ENCODE measurements at regions not wholly inside any gene's neighbourhood (a gene's known extent, or its start where the extent isn't known, plus 50 kb on each side); places are given as distances from the start of the nearest gene placed in this dataset.

GRCh38 chr6:146878952-146879340, 280.2 kb downstream of the ADGB start:
- H3K4me3 ChIP-seq (ENCODE audit: low read depth, low read length), result no peak overlapping the region
- TF ChIP-seq MYC (IDR thresholded peaks at IDR 0.05; ENCODE audit: low read depth, low read length), result no peak
- no peak for TF ChIP-seq MAX (IDR thresholded peaks at IDR 0.05; ENCODE audit: low read depth, low read length)
- DNase-seq (ENCODE audit: low read depth), result peak; percentile 44

- H3K4me3 ChIP-seq (ENCODE audit: low read depth, low read length), result no peak overlapping the region
- no peak for TF ChIP-seq CTCF (IDR thresholded peaks at IDR 0.05; ENCODE audit: low read depth, low read length)
- no peak for DNase-seq (ENCODE audit: low read depth)
Measured at GRCh38 chr6:146879406-146880117, 280.8 kb downstream of the ADGB start.

- no peak for DNase-seq (ENCODE audit: low read depth)
- H3K4me3 ChIP-seq (ENCODE audit: low read depth, low read length), result no peak overlapping the region
- TF ChIP-seq CTCF (IDR thresholded peaks at IDR 0.05; ENCODE audit: low read depth, low read length), result no peak
Measured at GRCh38 chr6:146881228-146882181, 282.7 kb downstream of the ADGB start.

- DNase-seq (ENCODE audit: low read depth), result no peak
- no peak overlapping the region for H3K4me3 ChIP-seq (ENCODE audit: low read depth, low read length)
- TF ChIP-seq POLR2A (IDR thresholded peaks at IDR 0.05; ENCODE audit: extremely low read depth, insufficient read length) (no peak), CTCF (IDR thresholded peaks at IDR 0.05; ENCODE audit: low read depth, low read length) (no peak), MYC (IDR thresholded peaks at IDR 0.05; ENCODE audit: low read depth, low read length) (no peak), MAX (IDR thresholded peaks at IDR 0.05; ENCODE audit: low read depth, low read length) (no peak)
Measured at GRCh38 chr6:146883640-146884531, 285.1 kb downstream of the ADGB start.

- TF ChIP-seq MYC (IDR thresholded peaks at IDR 0.05; ENCODE audit: low read depth, low read length) (no peak), MAX (IDR thresholded peaks at IDR 0.05; ENCODE audit: low read depth, low read length) (no peak)
- H3K4me3 ChIP-seq (ENCODE audit: low read depth, low read length), result no peak overlapping the region
- DNase-seq (ENCODE audit: low read depth), result no peak
Measured at GRCh38 chr6:146884728-146885127, 286.0 kb downstream of the ADGB start.

- TF ChIP-seq CTCF (IDR thresholded peaks at IDR 0.05; ENCODE audit: low read depth, low read length), result no peak
- TF ChIP-seq POLR2A (IDR thresholded peaks at IDR 0.05; ENCODE audit: extremely low read depth, insufficient read length), result no peak
- TF ChIP-seq MAX (IDR thresholded peaks at IDR 0.05; ENCODE audit: low read depth, low read length), result no peak
- TF ChIP-seq MYC (IDR thresholded peaks at IDR 0.05; ENCODE audit: low read depth, low read length), result no peak
- DNase-seq (ENCODE audit: low read depth), result no peak
- no peak overlapping the region for H3K4me3 ChIP-seq (ENCODE audit: low read depth, low read length)
Measured at GRCh38 chr6:146885708-146886457, 287.1 kb downstream of the ADGB start.
